ENCODE measurements at regions not wholly inside any gene's neighbourhood (a gene's known extent, or its start where the extent isn't known, plus 50 kb on each side); places are given as distances from the start of the nearest gene placed in this dataset.
A peak's percentile ranks its signal among the peaks of the same experiment; 100 is the strongest.

DNA sequence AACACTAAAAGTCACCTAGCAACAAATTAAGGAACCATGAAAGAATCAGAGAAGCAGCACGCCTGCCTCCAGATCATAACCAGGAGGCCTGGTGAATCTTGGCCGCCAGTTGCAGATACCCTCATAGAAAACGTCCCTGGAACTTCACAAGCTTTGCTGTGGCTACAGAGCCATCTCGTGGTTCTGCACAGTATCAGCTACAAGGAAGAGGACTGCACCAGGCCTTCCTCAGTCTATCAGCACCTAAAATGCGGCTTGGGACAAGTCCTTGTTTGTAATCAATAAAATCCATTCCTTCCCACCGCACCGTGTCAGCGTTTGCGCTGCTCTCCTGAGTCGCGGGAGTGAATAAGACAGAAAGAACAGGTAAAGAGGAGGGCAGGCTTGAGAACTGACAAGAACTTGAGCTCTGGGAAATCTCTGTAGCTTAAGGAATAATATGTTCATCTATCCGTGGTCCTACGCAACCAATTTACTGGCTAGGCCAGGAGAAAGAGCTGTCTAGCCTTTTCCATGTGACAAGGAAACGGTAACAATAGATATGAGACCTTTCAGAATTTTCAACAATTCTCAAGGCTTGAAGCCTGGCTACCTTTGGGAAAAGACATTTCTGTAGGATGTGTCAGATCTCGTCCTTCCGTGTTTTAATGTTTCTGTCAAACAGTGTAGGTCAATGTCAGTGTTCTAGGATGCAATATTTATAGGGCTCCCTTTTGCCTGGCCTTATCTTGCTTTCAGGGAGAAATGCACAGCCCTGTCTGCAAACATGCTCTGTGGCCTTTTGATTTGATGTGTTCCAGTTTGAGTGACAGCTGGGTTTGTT lies 128.5 kb upstream of the RAB12 start:
- TF ChIP-seq POLR2A (IDR thresholded peaks at IDR 0.05; ENCODE audit: borderline replicate concordance, extremely low read depth, insufficient read depth, insufficient read length) (no peak), EZH2phosphoT487 (IDR thresholded peaks at IDR 0.05; ENCODE audit: borderline replicate concordance) (no peak), JUND (IDR thresholded peaks at IDR 0.05) (no peak), YY1 (IDR thresholded peaks at IDR 0.05; ENCODE audit: extremely low read depth, insufficient replicate concordance, low read depth, low read length) (no peak), SRF (IDR thresholded peaks at IDR 0.05; ENCODE audit: low read depth) (no peak)
- TF ChIP-seq, protein P1, sequence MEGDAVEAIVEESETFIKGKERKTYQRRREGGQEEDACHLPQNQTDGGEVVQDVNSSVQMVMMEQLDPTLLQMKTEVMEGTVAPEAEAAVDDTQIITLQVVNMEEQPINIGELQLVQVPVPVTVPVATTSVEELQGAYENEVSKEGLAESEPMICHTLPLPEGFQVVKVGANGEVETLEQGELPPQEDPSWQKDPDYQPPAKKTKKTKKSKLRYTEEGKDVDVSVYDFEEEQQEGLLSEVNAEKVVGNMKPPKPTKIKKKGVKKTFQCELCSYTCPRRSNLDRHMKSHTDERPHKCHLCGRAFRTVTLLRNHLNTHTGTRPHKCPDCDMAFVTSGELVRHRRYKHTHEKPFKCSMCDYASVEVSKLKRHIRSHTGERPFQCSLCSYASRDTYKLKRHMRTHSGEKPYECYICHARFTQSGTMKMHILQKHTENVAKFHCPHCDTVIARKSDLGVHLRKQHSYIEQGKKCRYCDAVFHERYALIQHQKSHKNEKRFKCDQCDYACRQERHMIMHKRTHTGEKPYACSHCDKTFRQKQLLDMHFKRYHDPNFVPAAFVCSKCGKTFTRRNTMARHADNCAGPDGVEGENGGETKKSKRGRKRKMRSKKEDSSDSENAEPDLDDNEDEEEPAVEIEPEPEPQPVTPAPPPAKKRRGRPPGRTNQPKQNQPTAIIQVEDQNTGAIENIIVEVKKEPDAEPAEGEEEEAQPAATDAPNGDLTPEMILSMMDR (IDR thresholded peaks at IDR 0.05 in 2 of 3, conservative IDR thresholded peaks at IDR 0.05 in 1 of 3; ENCODE audit: borderline replicate concordance in 1 of 3, insufficient read depth in 1 of 3, low read depth in 2 of 3, low read length in 2 of 3): peak; percentile 27 to 55 (median 52); a peak in 5 of 6 replicates
- TF ChIP-seq, protein P2, sequence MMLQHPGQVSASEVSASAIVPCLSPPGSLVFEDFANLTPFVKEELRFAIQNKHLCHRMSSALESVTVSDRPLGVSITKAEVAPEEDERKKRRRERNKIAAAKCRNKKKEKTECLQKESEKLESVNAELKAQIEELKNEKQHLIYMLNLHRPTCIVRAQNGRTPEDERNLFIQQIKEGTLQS (IDR thresholded peaks at IDR 0.05): no peak
